K562 (cell line): ENCODE measurements at regions not wholly inside any gene's neighbourhood (a gene's known extent, or its start where the extent isn't known, plus 50 kb on each side); places are given as distances from the start of the nearest gene placed in this dataset.

Experiments used
- ATAC-seq: fragments of 200-7000 bp; cut with Tn5 transposase; 3 replicates; pipeline ENCODE4 v1.9.1; 2020; ENCODE audit warnings: moderate library complexity
- BruUV-seq: library from RNA; stranded (reverse); fragments of 400-500 nt; replicated peaks from 2 replicates; lab custom pipeline; 2021; lab: Mats Ljungman, UMichigan
- CTCF ChIA-PET: fragments of 300-600 bp; formaldehyde crosslinking; extraction: SDS; loops from one replicate; lab custom pipeline; 2021; ENCODE audit warnings: low intra/inter-chr PET ratio; lab: Yijun Ruan, JAX
- POLR2A ChIA-PET: fragments of 300-600, 350-650 bp; sonication (Branson Sonifier 250); formaldehyde crosslinking; extraction: SDS; loops from one replicate; lab custom pipeline; 2021; ENCODE audit warnings: antibody characterized with exemption, inconsistent platforms; lab: Yijun Ruan, JAX
- DNase-seq, 4 experiments: peaks; one replicate each; pipeline versions ENCODE4 v3.0.0 to v3.0.0-alpha.2; 2011 to 2018; ENCODE audit warnings: low spot score in 3 of 4, mixed read lengths in 3 of 4; ENCODE audit errors: extremely low read depth in 1 of 4
- FAIRE-seq: peaks from 2 replicates; lab custom pipeline; 2011; peaks lifted over from hg19 to GRCh38; lab: Jason Lieb, UNC
- H2AFZ ChIP-seq: 2 replicates; pipeline ENCODE4 v1.6.0; 2011; ENCODE audit warnings: low read depth, low read length, control low read depth, inconsistent platforms
- H3K27ac ChIP-seq: fragments of 200-600 bp; 3 replicates; pipeline ENCODE4 v1.8.0; 2011; ENCODE audit warnings: low read depth, mild to moderate bottlenecking, control low read depth, inconsistent platforms, low read length, moderate library complexity, mixed read lengths; ENCODE audit errors: extremely low read depth
- H3K27me3 ChIP-seq, 2 experiments: fragments of 300-600 bp in 1 of 2; 2 replicates in 1 of 2; 3 replicates in 1 of 2; pipeline versions ENCODE4 v1.6.0 to v1.8.0; 2011; ENCODE audit warnings: inconsistent platforms in 2 of 2, low read length in 2 of 2, mild to moderate bottlenecking in 1 of 2, mixed read lengths in 1 of 2, moderate library complexity in 1 of 2; ENCODE audit not compliant: control insufficient read depth in 2 of 2, insufficient read depth in 2 of 2
- H3K36me3 ChIP-seq: fragments of 300-600 bp; 3 replicates; pipeline ENCODE4 v1.8.0; 2011; ENCODE audit warnings: mild to moderate bottlenecking, low read length, inconsistent platforms; ENCODE audit not compliant: control insufficient read depth, insufficient read depth
- H3K4me1 ChIP-seq, 2 experiments: fragments of 200-600 bp in 1 of 2; replicated peaks in 1 of 2; 2 replicates in 1 of 2; 3 replicates in 1 of 2; pipeline versions ENCODE4 v1.5.1 to v1.8.0; 2011; ENCODE audit warnings: inconsistent platforms in 2 of 2, low read length in 2 of 2, mild to moderate bottlenecking in 1 of 2, mixed read lengths in 1 of 2, moderate library complexity in 1 of 2; ENCODE audit not compliant: control insufficient read depth in 2 of 2, insufficient read depth in 2 of 2
- H3K4me2 ChIP-seq: 2 replicates; pipeline ENCODE4 v1.6.1; 2011; ENCODE audit warnings: low read length, control low read depth, inconsistent platforms, mixed read lengths; ENCODE audit not compliant: insufficient read depth
- H3K4me3 ChIP-seq: fragments of 200-600 bp; sonication (generic), shearing (Covaris generic); 2 replicates; pipeline ENCODE4 v1.5.1; 2016; ENCODE audit warnings: control low read depth, inconsistent platforms
- H3K79me2 ChIP-seq: fragments of 200-600 bp; 3 replicates; pipeline ENCODE4 v1.8.0; 2011; ENCODE audit warnings: low read length, inconsistent platforms; ENCODE audit not compliant: control insufficient read depth, insufficient read depth
- H3K9ac ChIP-seq, 2 experiments: 2 replicates each; pipeline versions ENCODE4 v1.6.0 to v1.6.1; 2011; ENCODE audit warnings: low read depth in 2 of 2, low read length in 2 of 2, control low read depth in 1 of 2, inconsistent platforms in 1 of 2, mild to moderate bottlenecking in 1 of 2, mixed read lengths in 1 of 2; ENCODE audit not compliant: insufficient read depth in 1 of 2
- H3K9me1 ChIP-seq: one replicate; pipeline ENCODE4 v1.6.0; 2011; ENCODE audit warnings: inconsistent platforms, mild to moderate bottlenecking, low read length, moderate library complexity; ENCODE audit not compliant: control insufficient read depth, insufficient read depth
- H3K9me3 ChIP-seq: replicated peaks from 2 replicates; pipeline ENCODE4 v1.5.1; 2011; ENCODE audit warnings: low read depth, low read length, inconsistent platforms; ENCODE audit not compliant: control insufficient read depth, insufficient read depth
- H4K20me1 ChIP-seq: replicated peaks from 2 replicates; pipeline ENCODE4 v1.6.1; 2011; ENCODE audit warnings: low read length, inconsistent platforms, mixed read lengths; ENCODE audit not compliant: control insufficient read depth, insufficient read depth
- ATF3 ChIP-seq, 2 experiments: fragments of 450-650 bp in 1 of 2; sonication (generic) in 1 of 2; formaldehyde crosslinking in 1 of 2; IDR thresholded peaks in 1 of 2; conservative IDR thresholded peaks in 1 of 2; 2 replicates each; pipeline versions ENCODE4 v1.6.1 to v1.8.1; 2016 to 2023; ENCODE audit warnings: mild to moderate bottlenecking in 2 of 2, moderate library complexity in 2 of 2, inconsistent platforms in 1 of 2, missing genetic modification reagents in 1 of 2
- BRF1 ChIP-seq: IDR thresholded peaks from 3 replicates; pipeline ENCODE4 v1.6.1; 2011; ENCODE audit warnings: borderline replicate concordance, mild to moderate bottlenecking; ENCODE audit not compliant: insufficient read length; ENCODE audit errors: extremely low read depth
- CREB1 ChIP-seq, 2 experiments: sonication (generic) in 1 of 2; formaldehyde crosslinking in 1 of 2; IDR thresholded peaks; 2 replicates each; pipeline versions ENCODE4 v1.6.1 to v1.8.0; 2012 to 2022; ENCODE audit warnings: inconsistent platforms in 1 of 2, mild to moderate bottlenecking in 1 of 2, missing genetic modification reagents in 1 of 2, moderate library complexity in 1 of 2
- FOXA1 ChIP-seq: fragments of 450-650 bp; IDR thresholded peaks from 2 replicates; pipeline ENCODE4 v1.6.1; 2016; ENCODE audit warnings: mild to moderate bottlenecking, borderline replicate concordance
- FOXK2 ChIP-seq, 2 experiments: fragments of 450-650 bp; IDR thresholded peaks in 1 of 2; conservative IDR thresholded peaks in 1 of 2; 2 replicates each; pipeline ENCODE4 v1.6.1; 2016; ENCODE audit warnings: low read depth in 2 of 2, mild to moderate bottlenecking in 1 of 2
- GMEB1 ChIP-seq: fragments of 250-450 bp; sonication (Bioruptor Pico); IDR thresholded peaks from 2 replicates; pipeline ENCODE4 v1.4.0; 2020; ENCODE audit warnings: mild to moderate bottlenecking
- OTX1 ChIP-seq: fragments of 450-650 bp; formaldehyde crosslinking; IDR thresholded peaks from 2 replicates; pipeline ENCODE4 v1.4.0; 2022; ENCODE audit warnings: mild to moderate bottlenecking
- RFX5 ChIP-seq: IDR thresholded peaks from 2 replicates; pipeline ENCODE4 v1.6.1; 2011; ENCODE audit warnings: low read depth, mild to moderate bottlenecking, improper control_type of control experiment, low read length
- RNF2 ChIP-seq: sonication (generic); IDR thresholded peaks from 2 replicates; pipeline ENCODE4 v1.6.1; 2016
- SREBF2 ChIP-seq: sonication (generic); formaldehyde crosslinking; IDR thresholded peaks from 2 replicates; pipeline ENCODE4 v1.4.0; 2020; ENCODE audit warnings: mild to moderate bottlenecking, missing genetic modification reagents
- ZBTB17 ChIP-seq: fragments of 450-650 bp; formaldehyde crosslinking; IDR thresholded peaks from 2 replicates; pipeline ENCODE4 v1.4.0; 2020; ENCODE audit warnings: mild to moderate bottlenecking
- ZBTB34 ChIP-seq: fragments of 250-450 bp; sonication (Bioruptor Pico); IDR thresholded peaks from 2 replicates; pipeline ENCODE4 v1.8.0; 2021; ENCODE audit warnings: mild to moderate bottlenecking, moderate library complexity
- ZNF23 ChIP-seq: fragments of 250-450 bp; sonication (Bioruptor Pico); IDR thresholded peaks from 2 replicates; pipeline ENCODE4 v1.4.0; 2020; ENCODE audit warnings: mild to moderate bottlenecking
- ZNF699 ChIP-seq: fragments of 250-450 bp; sonication (Bioruptor Pico); IDR thresholded peaks from 2 replicates; pipeline ENCODE4 v1.8.0; 2021; ENCODE audit warnings: mild to moderate bottlenecking, moderate library complexity; ENCODE audit not compliant: insufficient replicate concordance
- in situ Hi-C: fragments of 300-500 bp; cut with MboI; formaldehyde crosslinking; loops from 4 replicates; pipeline ENCODE4 v1.15.0; 2018; ENCODE audit warnings: inconsistent platforms, mixed read lengths
- intact Hi-C: fragments of 100-400 bp; cut with micrococcal nuclease; formaldehyde crosslinking; loops from 2 replicates; pipeline ENCODE4 v1.14.2; 2022

- Histone ChIP-seq H3K4me3 (no peak overlapping the region), H3K27ac (no peak overlapping the region), H3K27me3 (no peaks in the 10 kb centered on the region), H3K9ac (no peak overlapping the region), H3K4me1 (no peaks in the 10 kb centered on the region), H3K79me2 (no peaks in the 10 kb centered on the region), H2AFZ (no peak overlapping the region), H3K4me2 (no peak overlapping the region), H3K9me1 (no peaks in the 10 kb centered on the region), H3K36me3 (no peaks in the 10 kb centered on the region), H4K20me1 (no peaks in the 10 kb centered on the region), H3K9me3 (no peaks in the 10 kb centered on the region)
- ATAC-seq: no peak
- POLR2A ChIA-PET: interaction anchor here (0.6 to 1.4 kb wide), 2 partner anchors 10 to 136 kb away, joined by 4 to 5 read pairs; no protein-coding TSS in a partner anchor
- intact Hi-C loops (no loop called here), in situ Hi-C loops (no loop called here)
- no peak for FAIRE-seq
- no peak for DNase-seq
- CTCF ChIA-PET: no interaction called here
- TF ChIP-seq SREBF2: no peak
- no peak for TF ChIP-seq RNF2
- TF ChIP-seq FOXA1: no peak
- no peak for TF ChIP-seq ZBTB17 (CRISPR knock-in tag)
- no peak for TF ChIP-seq OTX1 (CRISPR knock-in tag)
- TF ChIP-seq ZNF23 (CRISPR knock-in tag): no peak
- TF ChIP-seq FOXK2 (conservative IDR thresholded peaks at IDR 0.05 in 1 of 2, IDR thresholded peaks at IDR 0.05 in 1 of 2; ENCODE audit: low read depth in 2 of 2): no peak
- TF ChIP-seq RFX5: no peak
- TF ChIP-seq CREB1 (IDR thresholded peaks at IDR 0.05): no peak
- TF ChIP-seq CREB1 (CRISPR knock-in tag; IDR thresholded peaks at IDR 0.05): no peak
- TF ChIP-seq ZBTB34: no peak
- no peak for TF ChIP-seq ZNF699 (CRISPR knock-in tag)
- TF ChIP-seq ATF3 (IDR thresholded peaks at IDR 0.05): no peak
- no peak for TF ChIP-seq ATF3 (CRISPR knock-in tag; conservative IDR thresholded peaks at IDR 0.05)
- TF ChIP-seq BRF1: no peak
- no peak for TF ChIP-seq GMEB1 (CRISPR knock-in tag)
- BruUV-seq: no TSS peak
Observed at GRCh38 chr1:90223401-90223800, 228.5 kb downstream of the ZNF326 start.
